HCT116 (cell line): ENCODE measurements at regions not wholly inside any gene's neighbourhood (a gene's known extent, or its start where the extent isn't known, plus 50 kb on each side); places are given as distances from the start of the nearest gene placed in this dataset.

Experiments used
- ATAC-seq: fragments of 200-7000 bp; cut with Tn5 transposase; 2 replicates; pipeline ENCODE4 v1.9.1; 2020; ENCODE audit warnings: mild to moderate bottlenecking, moderate library complexity
- BruUV-seq: library from RNA; stranded (reverse); fragments of 400-500 nt; replicated peaks from 2 replicates; lab custom pipeline; 2021; lab: Mats Ljungman, UMichigan
- CTCF ChIA-PET: fragments of 300-600 bp; sonication (Branson Sonifier 250); formaldehyde crosslinking; loops from one replicate; lab custom pipeline; 2021; ENCODE audit warnings: antibody characterized with exemption; lab: Charles Lee
- POLR2A ChIA-PET: fragments of 300-600, 350-600 bp; sonication (Branson Sonifier 250); formaldehyde crosslinking; loops from one replicate; lab custom pipeline; 2021; ENCODE audit warnings: antibody characterized with exemption; lab: Charles Lee
- RAD21 ChIA-PET, 2 experiments: fragments of 300-600 bp; sonication (Branson Sonifier 250); formaldehyde crosslinking; loops; one replicate each; lab custom pipeline; 2023; ENCODE audit warnings: low total read pairs in 2 of 2; ENCODE audit not compliant: uncharacterized antibody in 2 of 2, unreplicated experiment in 2 of 2, low non-redundant PET in 1 of 2; lab: Charles Lee
- DNase-seq: peaks from one replicate; pipeline ENCODE4 v3.0.0-alpha.2; 2010; ENCODE audit warnings: low read depth, low spot score
- H2AFZ ChIP-seq: fragments of 200-600 bp; shearing (Covaris generic), sonication (generic); 2 replicates; pipeline ENCODE4 v1.6.1; 2017; ENCODE audit warnings: low read depth, mixed run types, mixed read lengths, antibody characterized with exemption, low read length; ENCODE audit not compliant: poor library complexity, severe bottlenecking
- H3K27ac ChIP-seq: 2 replicates; pipeline ENCODE4 v1.5.1; 2012; ENCODE audit warnings: low read depth, low read length
- H3K27me3 ChIP-seq: fragments of 200-600 bp; sonication (generic); 2 replicates; pipeline ENCODE4 v1.6.1; 2016; ENCODE audit warnings: mixed run types, low read length, mixed read lengths; ENCODE audit not compliant: insufficient read depth
- H3K36me3 ChIP-seq, 2 experiments: fragments of 200-500 bp in 1 of 2; fragments of 200-600 bp in 1 of 2; sonication (Bioruptor generic) in 1 of 2; sonication (generic) in 1 of 2; 2 replicates each; pipeline versions ENCODE4 v1.5.1 to v1.6.1; 2014 to 2016; ENCODE audit warnings: low read length in 2 of 2, inconsistent platforms in 1 of 2, mixed read lengths in 1 of 2, mixed run types in 1 of 2; ENCODE audit not compliant: insufficient read depth in 2 of 2, control insufficient read depth in 1 of 2
- H3K4me1 ChIP-seq, 2 experiments: fragments of 200-600 bp in 1 of 2; sonication (generic) in 1 of 2; 2 replicates each; pipeline versions ENCODE4 v1.5.1 to v1.6.1; 2012 to 2017; ENCODE audit warnings: low read length in 2 of 2, inconsistent platforms in 1 of 2, mild to moderate bottlenecking in 1 of 2, mixed read lengths in 1 of 2, mixed run types in 1 of 2, moderate library complexity in 1 of 2; ENCODE audit not compliant: insufficient read depth in 2 of 2, control insufficient read depth in 1 of 2
- H3K4me2 ChIP-seq: fragments of 200-600 bp; sonication (generic); 2 replicates; pipeline ENCODE4 v1.6.1; 2017; ENCODE audit warnings: mixed run types, low read length, mixed read lengths
- H3K4me3 ChIP-seq, 2 experiments: fragments of 200-600 bp in 1 of 2; sonication (generic) in 1 of 2; replicated peaks in 1 of 2; 2 replicates each; pipeline ENCODE4 v1.5.1; 2011 to 2016; ENCODE audit warnings: low read length in 2 of 2, control low read depth in 1 of 2, low read depth in 1 of 2, mild to moderate bottlenecking in 1 of 2, mixed read lengths in 1 of 2, mixed run types in 1 of 2
- H3K79me2 ChIP-seq: fragments of 200-600 bp; sonication (generic); 2 replicates; pipeline ENCODE4 v1.6.1; 2017; ENCODE audit warnings: mild to moderate bottlenecking, mixed run types, low read length, moderate library complexity, mixed read lengths; ENCODE audit not compliant: insufficient read depth
- H3K9ac ChIP-seq: fragments of 200-600 bp; sonication (generic); 2 replicates; pipeline ENCODE4 v1.6.1; 2016; ENCODE audit warnings: low read length, mixed read lengths
- H3K9me2 ChIP-seq: fragments of 200-600 bp; sonication (generic), shearing (Covaris generic); 2 replicates; pipeline ENCODE4 v1.6.1; 2017; ENCODE audit warnings: mixed run types, mild to moderate bottlenecking, moderate library complexity; ENCODE audit not compliant: insufficient read depth
- H3K9me3 ChIP-seq, 2 experiments: fragments of 200-500 bp in 1 of 2; fragments of 200-600 bp in 1 of 2; sonication (Bioruptor generic) in 1 of 2; sonication (generic) in 1 of 2; 2 replicates each; pipeline ENCODE4 v1.6.1; 2014 to 2017; ENCODE audit warnings: low read length in 2 of 2, mixed read lengths in 2 of 2, inconsistent platforms in 1 of 2, low read depth in 1 of 2, mild to moderate bottlenecking in 1 of 2, mixed run types in 1 of 2, moderate library complexity in 1 of 2; ENCODE audit not compliant: control insufficient read depth in 1 of 2, insufficient read depth in 1 of 2
- H4K20me1 ChIP-seq: fragments of 200-600 bp; sonication (generic), shearing (Covaris generic); 2 replicates; pipeline ENCODE4 v1.6.1; 2017; ENCODE audit warnings: mixed run types, mild to moderate bottlenecking, moderate library complexity; ENCODE audit not compliant: insufficient read depth
- CTCF ChIP-seq, 3 experiments: fragments of 200-600 bp in 1 of 3; sonication (generic) in 1 of 3; IDR thresholded peaks in 2 of 3; conservative IDR thresholded peaks in 1 of 3; 2 replicates each; pipeline ENCODE4 v1.5.1; 2012 to 2017; ENCODE audit warnings: low read depth in 2 of 3, low read length in 2 of 3, antibody characterized with exemption in 1 of 3, borderline replicate concordance in 1 of 3, control low read depth in 1 of 3, mild to moderate bottlenecking in 1 of 3, mixed read lengths in 1 of 3, mixed run types in 1 of 3, moderate library complexity in 1 of 3; ENCODE audit not compliant: insufficient read depth in 1 of 3
- ELF1 ChIP-seq: IDR thresholded peaks from 2 replicates; pipeline ENCODE4 v1.6.1; 2012; ENCODE audit warnings: low read depth, borderline replicate concordance
- EZH2 ChIP-seq: fragments of 200-600 bp; sonication (generic); IDR thresholded peaks from 2 replicates; pipeline ENCODE4 v1.6.1; 2017; ENCODE audit warnings: antibody characterized with exemption, mixed run types
- EZH2phosphoT487 ChIP-seq: fragments of 200-600 bp; IDR thresholded peaks from 2 replicates; pipeline ENCODE4 v1.6.1; 2018; ENCODE audit warnings: antibody characterized with exemption, borderline replicate concordance
- FOSL1 ChIP-seq: IDR thresholded peaks from 2 replicates; pipeline ENCODE4 v1.6.1; 2012; ENCODE audit warnings: low read depth
- JUND ChIP-seq: IDR thresholded peaks from 2 replicates; pipeline ENCODE4 v1.6.1; 2012
- MAX ChIP-seq: IDR thresholded peaks from 2 replicates; pipeline ENCODE4 v1.6.1; 2012
- POLR2A ChIP-seq: IDR thresholded peaks from 2 replicates; pipeline ENCODE4 v1.7.0; 2011; ENCODE audit warnings: borderline replicate concordance; ENCODE audit not compliant: insufficient read depth, insufficient read length; ENCODE audit errors: extremely low read depth
- POLR2AphosphoS5 ChIP-seq: IDR thresholded peaks from 2 replicates; pipeline ENCODE4 v1.6.1; 2011; ENCODE audit warnings: mild to moderate bottlenecking, low read depth, low read length, moderate library complexity
- SRF ChIP-seq: IDR thresholded peaks from 2 replicates; pipeline ENCODE4 v1.6.1; 2012; ENCODE audit warnings: low read depth
- TCF7L2 ChIP-seq: IDR thresholded peaks from 2 replicates; pipeline ENCODE4 v1.7.0; 2011; ENCODE audit warnings: borderline replicate concordance, inconsistent platforms; ENCODE audit not compliant: insufficient read depth, insufficient read length; ENCODE audit errors: extremely low read depth
- ZFX ChIP-seq: fragments of 450-650 bp; IDR thresholded peaks from 2 replicates; pipeline ENCODE4 v1.6.1; 2017
- ZNF274 ChIP-seq: fragments of 200-500 bp; sonication (Bioruptor generic); IDR thresholded peaks from 2 replicates; pipeline ENCODE4 v1.6.1; 2014; ENCODE audit warnings: mild to moderate bottlenecking, low read depth, low read length, inconsistent platforms
- intact Hi-C: fragments of 100-400 bp; cut with micrococcal nuclease; formaldehyde crosslinking; loops from 2 replicates; pipeline ENCODE4 v1.10.0; 2022

- DNase-seq: no peak
- H3K79me2 ChIP-seq: no peaks in the 10 kb centered on the region
- TF ChIP-seq CTCF (IDR thresholded peaks at IDR 0.05 in 2 of 3, conservative IDR thresholded peaks at IDR 0.05 in 1 of 3; ENCODE audit: borderline replicate concordance in 1 of 3, insufficient read depth in 1 of 3, low read depth in 2 of 3, low read length in 2 of 3) (no peak), SRF (no peak), POLR2A (no peak), TCF7L2 (no peak), POLR2AphosphoS5 (no peak), ZNF274 (no peak), EZH2 (no peak), JUND (no peak), MAX (no peak), ELF1 (no peak), ZFX (no peak), EZH2phosphoT487 (no peak), FOSL1 (no peak)
- TF ChIP-seq, all 23 proteins: peak for 0
- Histone ChIP-seq H3K9me2 (no peaks in the 10 kb centered on the region), H3K4me2 (no peak overlapping the region), H3K9me3 (no peaks in the 10 kb centered on the region), H3K4me3 (no peak overlapping the region), H3K9ac (no peak overlapping the region), H2AFZ (no peak overlapping the region), H3K36me3 (no peaks in the 10 kb centered on the region), H3K4me1 (no peaks in the 10 kb centered on the region), H3K27me3 (no peaks in the 10 kb centered on the region), H4K20me1 (no peaks in the 10 kb centered on the region), H3K27ac (no peak overlapping the region)
- intact Hi-C loops: no loop called here
- no TSS peak for BruUV-seq
- no peak for ATAC-seq
- ChIA-PET CTCF (no interaction called here), POLR2A (no interaction called here), RAD21 (no interaction called here)
Observed at GRCh38 chr3:104126864-104127553, 1239.7 kb upstream of the ALCAM start.
